ENCODE measurements at regions not wholly inside any gene's neighbourhood (a gene's known extent, or its start where the extent isn't known, plus 50 kb on each side); places are given as distances from the start of the nearest gene placed in this dataset.

DNA sequence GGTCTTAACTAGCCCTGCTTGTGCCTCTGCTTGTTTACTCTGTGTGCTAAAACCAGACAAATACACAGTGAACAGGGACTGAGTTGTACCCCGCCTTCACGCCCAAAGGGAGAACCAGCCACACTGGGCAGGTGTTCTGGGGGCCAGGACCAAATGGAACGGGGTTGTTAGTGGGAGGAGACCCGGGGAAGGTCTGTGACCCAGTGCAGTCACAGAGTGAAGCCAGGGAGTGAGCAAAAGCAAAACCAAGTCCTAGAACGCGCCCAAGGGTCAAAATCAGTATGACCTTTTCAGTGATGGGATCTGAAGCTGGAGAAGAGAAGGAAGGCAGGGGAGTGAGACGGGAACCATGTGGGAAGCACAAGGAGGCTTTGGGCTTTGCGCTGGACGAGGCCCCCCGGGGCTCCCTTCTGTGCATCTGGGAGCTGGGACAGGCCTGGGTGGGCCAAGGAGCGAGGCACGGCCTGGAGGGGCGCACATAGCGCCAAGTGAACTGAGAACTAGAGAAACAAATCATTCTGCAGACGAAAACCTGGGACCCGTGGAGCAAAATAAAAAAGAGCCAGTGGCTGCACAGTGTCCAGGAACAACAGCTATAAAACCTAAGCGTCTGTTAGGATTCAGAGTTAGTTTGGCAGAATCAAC lies 78.3 kb upstream of the ALDH1A3 start:
- H3K9me3 ChIP-seq (ENCODE audit: low read length), result no peaks in the 10 kb centered on the region
- H3K36me3 ChIP-seq (ENCODE audit: insufficient read depth, low read length), result no peaks in the 10 kb centered on the region
- no peak overlapping the region for H3K27ac ChIP-seq (ENCODE audit: low read depth, low read length)
- H3K4me1 ChIP-seq (ENCODE audit: insufficient read depth, low read length), result no peaks in the 10 kb centered on the region
- no peaks in the 10 kb centered on the region for H3K27me3 ChIP-seq (ENCODE audit: control insufficient read depth in 1 of 2, insufficient read depth in 2 of 2, low read length in 2 of 2)
- no peak overlapping the region for H3K9ac ChIP-seq (ENCODE audit: low read length)
- no peak overlapping the region for H3K4me3 ChIP-seq (ENCODE audit: low read depth in 1 of 2, low read length in 2 of 2)

DNA sequence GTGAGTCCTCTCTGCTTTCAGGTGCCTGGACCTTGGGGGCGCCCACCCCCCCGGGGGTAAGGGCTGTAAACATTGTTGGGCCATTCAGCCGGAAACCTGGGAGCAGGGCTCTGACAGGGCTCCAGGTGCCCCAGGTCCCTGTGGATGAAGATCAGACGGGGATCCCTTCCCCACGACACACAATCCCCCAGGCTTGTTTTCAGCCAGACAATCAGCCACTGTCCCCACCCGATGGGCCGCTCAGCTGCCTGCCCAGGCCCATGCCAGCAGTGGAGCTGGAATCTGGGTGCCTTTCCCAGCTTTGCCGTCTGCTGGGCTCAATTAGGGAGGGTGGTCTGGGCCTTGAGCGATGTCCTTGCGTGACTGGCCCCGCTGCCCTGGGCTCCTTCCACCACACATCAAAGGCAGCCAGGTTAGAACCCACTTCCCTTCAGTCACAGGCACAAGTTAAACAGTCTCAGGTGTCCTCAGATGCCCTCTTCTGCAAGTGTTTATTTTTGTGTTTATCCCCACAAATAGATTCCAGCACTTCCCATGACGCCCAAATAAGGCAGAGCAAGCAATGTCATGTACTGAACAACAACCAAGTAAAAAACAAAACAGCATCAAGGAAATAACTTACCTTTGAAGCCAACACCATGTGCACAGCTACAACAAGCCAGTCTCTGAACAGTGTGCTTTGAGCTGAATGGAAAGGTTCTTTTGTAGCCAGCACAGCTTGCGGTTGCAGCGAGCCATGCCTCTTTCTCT lies 77.0 kb upstream of the ALDH1A3 start:
- H3K4me3 ChIP-seq (ENCODE audit: low read depth in 1 of 2, low read length in 2 of 2), result no peak overlapping the region
- no peaks in the 10 kb centered on the region for H3K4me1 ChIP-seq (ENCODE audit: insufficient read depth, low read length)
- no peak overlapping the region for H3K9ac ChIP-seq (ENCODE audit: low read length)
- H3K9me3 ChIP-seq (ENCODE audit: low read length), result no peaks in the 10 kb centered on the region
- H3K36me3 ChIP-seq (ENCODE audit: insufficient read depth, low read length), result no peaks in the 10 kb centered on the region
- H3K27ac ChIP-seq (ENCODE audit: low read depth, low read length), result no peak overlapping the region
- H3K27me3 ChIP-seq (ENCODE audit: control insufficient read depth in 1 of 2, insufficient read depth in 2 of 2, low read length in 2 of 2), result no peaks in the 10 kb centered on the region

DNA sequence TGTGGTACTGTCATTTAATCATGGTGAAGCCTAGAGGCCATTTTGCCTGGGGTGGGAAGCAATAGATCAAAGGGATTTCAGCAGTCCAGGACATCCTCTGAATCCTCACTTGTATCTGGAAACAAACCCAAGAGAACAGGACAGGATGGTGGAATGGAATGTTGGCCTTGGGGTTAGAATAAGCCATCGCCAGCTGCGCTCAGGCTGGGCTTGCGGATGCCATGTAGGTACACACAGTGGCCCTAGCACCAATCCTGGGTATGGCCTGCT lies 76.5 kb upstream of the ALDH1A3 start:
- H3K9me3 ChIP-seq (ENCODE audit: low read length), result no peaks in the 10 kb centered on the region
- H3K27me3 ChIP-seq (ENCODE audit: control insufficient read depth in 1 of 2, insufficient read depth in 2 of 2, low read length in 2 of 2), result no peaks in the 10 kb centered on the region
- no peak overlapping the region for H3K9ac ChIP-seq (ENCODE audit: low read length)
- H3K4me1 ChIP-seq (ENCODE audit: insufficient read depth, low read length), result no peaks in the 10 kb centered on the region
- H3K27ac ChIP-seq (ENCODE audit: low read depth, low read length), result no peak overlapping the region
- H3K4me3 ChIP-seq (ENCODE audit: low read depth in 1 of 2, low read length in 2 of 2), result no peak overlapping the region
- H3K36me3 ChIP-seq (ENCODE audit: insufficient read depth, low read length), result no peaks in the 10 kb centered on the region

DNA sequence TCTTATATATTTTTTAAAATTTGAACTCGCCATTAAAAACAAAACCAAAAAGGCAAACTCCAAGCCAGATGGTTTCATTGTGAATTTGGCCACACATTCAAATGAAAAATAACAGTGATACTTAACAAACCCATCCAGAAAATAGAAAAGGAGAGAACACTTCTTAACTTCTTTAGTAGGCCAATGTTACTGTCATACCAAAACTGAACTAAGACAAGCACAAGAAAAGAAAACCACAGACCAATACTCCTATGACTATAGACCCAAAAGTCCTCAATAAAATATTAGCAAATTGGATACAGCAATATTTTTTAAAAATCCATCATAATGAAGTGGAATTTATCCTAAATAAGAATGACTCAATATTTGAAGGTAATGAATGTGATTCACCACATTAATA lies 73.5 kb upstream of the ALDH1A3 start:
- Histone ChIP-seq H3K4me1 (ENCODE audit: insufficient read depth, low read length) (no peaks in the 10 kb centered on the region), H3K36me3 (ENCODE audit: insufficient read depth, low read length) (no peaks in the 10 kb centered on the region), H3K4me3 (ENCODE audit: low read depth in 1 of 2, low read length in 2 of 2) (no peak overlapping the region), H3K27ac (ENCODE audit: low read depth, low read length) (no peak overlapping the region), H3K9ac (ENCODE audit: low read length) (no peak overlapping the region), H3K27me3 (ENCODE audit: control insufficient read depth in 1 of 2, insufficient read depth in 2 of 2, low read length in 2 of 2) (no peaks in the 10 kb centered on the region), H3K9me3 (ENCODE audit: low read length) (no peaks in the 10 kb centered on the region)

DNA sequence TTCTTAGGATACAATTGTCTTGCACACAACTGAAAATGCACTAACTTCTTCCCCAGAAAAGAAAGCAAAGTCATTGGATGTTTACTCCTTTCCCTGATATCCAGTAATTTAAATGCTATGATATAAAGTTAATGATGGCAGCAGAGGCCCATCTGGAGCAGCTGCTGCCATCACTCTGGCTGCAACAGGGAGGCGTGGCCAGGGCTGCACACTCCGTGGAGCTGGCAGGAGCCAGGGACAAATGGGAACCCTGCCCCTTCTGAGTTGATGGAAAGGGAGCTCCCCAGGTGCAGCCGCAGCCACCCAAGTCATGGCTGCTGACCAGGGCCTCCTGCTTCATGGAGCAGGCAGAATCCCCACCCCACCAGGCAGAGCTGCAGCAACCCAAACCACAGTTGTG lies 72.6 kb upstream of the ALDH1A3 start:
- Histone ChIP-seq H3K27me3 (ENCODE audit: control insufficient read depth in 1 of 2, insufficient read depth in 2 of 2, low read length in 2 of 2) (no peaks in the 10 kb centered on the region), H3K4me3 (ENCODE audit: low read depth in 1 of 2, low read length in 2 of 2) (no peak overlapping the region), H3K27ac (ENCODE audit: low read depth, low read length) (no peak overlapping the region), H3K36me3 (ENCODE audit: insufficient read depth, low read length) (no peaks in the 10 kb centered on the region), H3K9me3 (ENCODE audit: low read length) (no peaks in the 10 kb centered on the region), H3K9ac (ENCODE audit: low read length) (no peak overlapping the region), H3K4me1 (ENCODE audit: insufficient read depth, low read length) (no peaks in the 10 kb centered on the region)

DNA sequence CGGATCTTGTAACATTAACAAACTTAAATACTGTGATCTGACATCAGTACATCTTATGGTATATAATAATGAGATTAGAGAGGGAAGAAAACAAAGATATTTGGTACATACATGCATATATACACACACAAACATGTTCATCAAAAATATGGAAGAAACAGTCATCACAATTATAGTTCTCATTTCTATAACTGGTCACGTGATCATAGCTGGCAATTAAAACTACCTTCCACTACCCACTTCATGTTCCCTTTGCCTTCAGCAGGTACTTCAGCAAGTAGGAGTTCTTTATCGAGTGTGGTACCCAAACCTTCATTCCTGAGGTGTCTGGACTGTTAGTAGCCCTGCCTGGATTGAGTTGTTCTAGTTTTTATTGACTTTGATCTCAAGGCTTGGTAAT lies 70.9 kb upstream of the ALDH1A3 start:
- Histone ChIP-seq H3K9me3 (ENCODE audit: low read length) (no peaks in the 10 kb centered on the region), H3K4me3 (ENCODE audit: low read depth in 1 of 2, low read length in 2 of 2) (no peak overlapping the region), H3K36me3 (ENCODE audit: insufficient read depth, low read length) (no peaks in the 10 kb centered on the region), H3K9ac (ENCODE audit: low read length) (no peak overlapping the region), H3K4me1 (ENCODE audit: insufficient read depth, low read length) (no peaks in the 10 kb centered on the region), H3K27me3 (ENCODE audit: control insufficient read depth in 1 of 2, insufficient read depth in 2 of 2, low read length in 2 of 2) (no peaks in the 10 kb centered on the region), H3K27ac (ENCODE audit: low read depth, low read length) (no peak overlapping the region)

DNA sequence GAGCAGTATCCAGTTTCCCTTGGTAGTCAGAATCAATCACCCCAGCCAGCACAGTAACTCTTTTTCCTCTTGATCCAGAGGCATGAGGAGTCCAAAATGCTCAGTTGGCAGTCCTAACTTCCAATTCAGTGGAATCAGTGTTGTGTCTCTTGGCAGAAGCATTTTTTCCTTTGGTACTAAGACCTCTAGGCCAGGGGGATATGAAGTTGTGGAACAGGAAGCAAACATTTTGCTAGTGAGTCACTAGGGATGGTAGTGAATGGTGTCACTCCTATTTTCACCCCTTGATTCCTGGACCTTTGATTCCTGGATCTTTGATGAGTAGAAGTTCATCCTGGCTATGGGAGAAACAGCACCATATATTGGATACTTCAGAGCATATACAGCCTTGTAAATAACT lies 70.5 kb upstream of the ALDH1A3 start:
- H3K4me3 ChIP-seq (ENCODE audit: low read depth in 1 of 2, low read length in 2 of 2), result no peak overlapping the region
- H3K27me3 ChIP-seq (ENCODE audit: control insufficient read depth in 1 of 2, insufficient read depth in 2 of 2, low read length in 2 of 2), result no peaks in the 10 kb centered on the region
- H3K27ac ChIP-seq (ENCODE audit: low read depth, low read length), result no peak overlapping the region
- H3K9ac ChIP-seq (ENCODE audit: low read length), result no peak overlapping the region
- H3K9me3 ChIP-seq (ENCODE audit: low read length), result no peaks in the 10 kb centered on the region
- no peaks in the 10 kb centered on the region for H3K36me3 ChIP-seq (ENCODE audit: insufficient read depth, low read length)
- H3K4me1 ChIP-seq (ENCODE audit: insufficient read depth, low read length), result no peaks in the 10 kb centered on the region

DNA sequence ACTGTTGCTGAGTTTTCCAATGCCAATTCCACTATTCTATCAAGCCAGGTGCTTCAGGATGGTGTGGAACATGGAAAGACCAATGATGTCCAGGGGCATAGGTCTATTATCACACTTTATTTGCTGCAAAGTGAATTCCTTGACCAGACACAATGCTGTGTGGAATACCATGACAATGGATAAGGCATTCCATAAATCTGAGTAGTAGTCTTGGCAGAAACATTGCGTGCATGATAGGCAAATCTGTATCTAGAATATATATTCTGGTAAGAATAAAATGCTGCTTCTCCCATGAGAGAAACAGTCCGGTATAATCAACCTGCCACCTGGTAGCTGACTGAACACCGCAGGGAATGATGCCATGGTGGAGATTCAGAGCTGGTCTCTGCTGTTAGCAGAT lies 70.0 kb upstream of the ALDH1A3 start:
- Histone ChIP-seq H3K36me3 (ENCODE audit: insufficient read depth, low read length) (no peaks in the 10 kb centered on the region), H3K27ac (ENCODE audit: low read depth, low read length) (no peak overlapping the region), H3K4me1 (ENCODE audit: insufficient read depth, low read length) (no peaks in the 10 kb centered on the region), H3K27me3 (ENCODE audit: control insufficient read depth in 1 of 2, insufficient read depth in 2 of 2, low read length in 2 of 2) (no peaks in the 10 kb centered on the region), H3K9ac (ENCODE audit: low read length) (no peak overlapping the region), H3K4me3 (ENCODE audit: low read depth in 1 of 2, low read length in 2 of 2) (no peak overlapping the region), H3K9me3 (ENCODE audit: low read length) (no peaks in the 10 kb centered on the region)

DNA sequence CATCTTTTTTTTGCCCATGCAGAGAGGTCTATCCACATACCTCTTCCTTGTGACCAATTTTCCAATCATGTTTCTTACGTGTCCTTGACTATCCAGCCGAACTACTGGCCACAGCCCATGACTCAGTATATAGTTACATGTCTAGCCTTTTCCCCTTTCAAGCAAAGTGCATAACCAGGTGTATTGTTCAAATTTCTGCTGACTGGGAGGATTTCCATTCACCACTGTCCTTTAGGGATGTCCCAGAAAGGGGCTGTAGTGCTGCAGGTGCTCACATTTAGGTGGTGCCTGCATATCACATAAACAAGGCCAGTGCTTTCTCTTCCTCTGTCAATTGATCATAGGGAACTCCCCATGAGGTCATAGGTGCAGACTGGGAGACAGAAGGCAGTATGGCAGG lies 69.4 kb upstream of the ALDH1A3 start:
- H3K4me1 ChIP-seq (ENCODE audit: insufficient read depth, low read length), result no peaks in the 10 kb centered on the region
- no peak overlapping the region for H3K9ac ChIP-seq (ENCODE audit: low read length)
- H3K9me3 ChIP-seq (ENCODE audit: low read length), result no peaks in the 10 kb centered on the region
- H3K27me3 ChIP-seq (ENCODE audit: control insufficient read depth in 1 of 2, insufficient read depth in 2 of 2, low read length in 2 of 2), result no peaks in the 10 kb centered on the region
- H3K4me3 ChIP-seq (ENCODE audit: low read depth in 1 of 2, low read length in 2 of 2), result no peak overlapping the region
- no peak overlapping the region for H3K27ac ChIP-seq (ENCODE audit: low read depth, low read length)
- H3K36me3 ChIP-seq (ENCODE audit: insufficient read depth, low read length), result no peaks in the 10 kb centered on the region

DNA sequence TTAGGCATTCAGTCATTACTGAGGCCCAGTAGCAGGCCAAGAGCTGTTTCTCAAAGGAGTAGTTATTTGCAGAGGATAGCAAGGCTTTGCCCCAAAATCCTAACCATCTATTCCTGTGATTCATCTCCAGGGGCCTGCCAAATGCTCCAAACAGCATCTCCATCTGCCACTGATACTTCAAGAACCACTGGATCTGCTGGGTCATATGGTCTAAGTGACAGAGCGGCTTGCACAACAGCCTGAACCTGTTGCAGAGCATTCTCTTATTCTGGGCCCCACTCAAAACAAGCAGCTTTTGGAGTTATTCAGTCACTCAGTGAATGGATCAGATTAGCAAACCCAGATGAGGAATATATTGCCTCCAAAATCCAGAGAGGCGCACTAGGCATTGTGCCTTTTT lies 68.8 kb upstream of the ALDH1A3 start:
- Histone ChIP-seq H3K4me1 (ENCODE audit: insufficient read depth, low read length) (no peaks in the 10 kb centered on the region), H3K27ac (ENCODE audit: low read depth, low read length) (no peak overlapping the region), H3K9ac (ENCODE audit: low read length) (no peak overlapping the region), H3K9me3 (ENCODE audit: low read length) (no peaks in the 10 kb centered on the region), H3K4me3 (ENCODE audit: low read depth in 1 of 2, low read length in 2 of 2) (no peak overlapping the region), H3K36me3 (ENCODE audit: insufficient read depth, low read length) (no peaks in the 10 kb centered on the region), H3K27me3 (ENCODE audit: control insufficient read depth in 1 of 2, insufficient read depth in 2 of 2, low read length in 2 of 2) (no peaks in the 10 kb centered on the region)

DNA sequence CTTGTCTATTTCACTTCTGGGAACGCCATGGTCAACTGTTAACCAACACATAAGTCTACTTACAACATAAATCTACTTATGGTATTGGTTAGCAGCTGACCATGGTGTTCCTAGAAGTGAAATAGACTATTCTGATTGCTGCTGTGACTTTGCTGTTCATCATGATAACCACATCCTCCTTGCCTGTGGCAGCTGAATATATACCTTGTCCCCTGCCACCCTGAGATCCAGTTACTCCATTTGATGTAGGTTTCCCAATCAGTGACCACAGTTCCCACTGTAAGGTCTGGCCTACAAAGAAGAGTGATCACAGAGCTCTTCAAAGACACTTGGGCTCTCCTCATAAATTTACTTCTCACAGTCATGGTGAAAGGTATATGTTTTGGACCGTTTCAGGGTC lies 66.8 kb upstream of the ALDH1A3 start:
- Histone ChIP-seq H3K9ac (ENCODE audit: low read length) (no peak overlapping the region), H3K36me3 (ENCODE audit: insufficient read depth, low read length) (no peaks in the 10 kb centered on the region)

DNA sequence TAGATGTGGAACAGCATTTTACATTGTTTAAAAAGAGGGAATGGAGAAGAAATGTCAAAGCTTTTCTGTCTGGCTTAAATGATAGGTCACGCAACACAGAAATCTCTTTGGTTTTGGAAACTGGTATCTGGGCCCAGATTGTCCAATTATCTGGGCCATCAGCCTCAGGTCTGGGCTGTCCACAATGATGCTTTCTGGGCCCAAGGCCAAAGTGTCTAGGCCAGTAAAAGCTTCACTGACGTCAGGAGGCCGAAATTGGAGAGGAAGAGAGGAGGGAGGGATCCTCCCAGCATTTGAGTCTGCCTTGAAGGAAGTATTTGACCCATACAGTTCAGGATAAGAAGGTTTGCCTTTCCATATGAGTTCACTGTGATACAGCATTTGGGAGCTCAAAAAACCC lies 60.7 kb upstream of the ALDH1A3 start:
- Histone ChIP-seq H3K4me3 (ENCODE audit: low read depth in 1 of 2, low read length in 2 of 2) (no peak overlapping the region), H3K27ac (ENCODE audit: low read depth, low read length) (no peak overlapping the region), H3K27me3 (ENCODE audit: control insufficient read depth in 1 of 2, insufficient read depth in 2 of 2, low read length in 2 of 2) (no peaks in the 10 kb centered on the region), H3K9me3 (ENCODE audit: low read length) (no peaks in the 10 kb centered on the region), H3K4me1 (ENCODE audit: insufficient read depth, low read length) (no peaks in the 10 kb centered on the region), H3K9ac (ENCODE audit: low read length) (no peak overlapping the region), H3K36me3 (ENCODE audit: insufficient read depth, low read length) (no peaks in the 10 kb centered on the region)

More for the DNA sequence above, 66.8 kb upstream of the ALDH1A3 start:
- Histone ChIP-seq H3K4me3 (ENCODE audit: low read depth in 1 of 2, low read length in 2 of 2) (no peak overlapping the region), H3K9me3 (ENCODE audit: low read length) (no peaks in the 10 kb centered on the region), H3K27ac (ENCODE audit: low read depth, low read length) (no peak overlapping the region), H3K27me3 (ENCODE audit: control insufficient read depth in 1 of 2, insufficient read depth in 2 of 2, low read length in 2 of 2) (no peaks in the 10 kb centered on the region), H3K4me1 (ENCODE audit: insufficient read depth, low read length) (no peaks in the 10 kb centered on the region)

All from muscle layer of colon (tissue), 2 donors.